ENCODE measurements at regions not wholly inside any gene's neighbourhood (a gene's known extent, or its start where the extent isn't known, plus 50 kb on each side); places are given as distances from the start of the nearest gene placed in this dataset.

GRCh38 chr5:1974081-1974480 lies 91.4 kb upstream of the IRX4 start:
- TF ChIP-seq, protein P1, sequence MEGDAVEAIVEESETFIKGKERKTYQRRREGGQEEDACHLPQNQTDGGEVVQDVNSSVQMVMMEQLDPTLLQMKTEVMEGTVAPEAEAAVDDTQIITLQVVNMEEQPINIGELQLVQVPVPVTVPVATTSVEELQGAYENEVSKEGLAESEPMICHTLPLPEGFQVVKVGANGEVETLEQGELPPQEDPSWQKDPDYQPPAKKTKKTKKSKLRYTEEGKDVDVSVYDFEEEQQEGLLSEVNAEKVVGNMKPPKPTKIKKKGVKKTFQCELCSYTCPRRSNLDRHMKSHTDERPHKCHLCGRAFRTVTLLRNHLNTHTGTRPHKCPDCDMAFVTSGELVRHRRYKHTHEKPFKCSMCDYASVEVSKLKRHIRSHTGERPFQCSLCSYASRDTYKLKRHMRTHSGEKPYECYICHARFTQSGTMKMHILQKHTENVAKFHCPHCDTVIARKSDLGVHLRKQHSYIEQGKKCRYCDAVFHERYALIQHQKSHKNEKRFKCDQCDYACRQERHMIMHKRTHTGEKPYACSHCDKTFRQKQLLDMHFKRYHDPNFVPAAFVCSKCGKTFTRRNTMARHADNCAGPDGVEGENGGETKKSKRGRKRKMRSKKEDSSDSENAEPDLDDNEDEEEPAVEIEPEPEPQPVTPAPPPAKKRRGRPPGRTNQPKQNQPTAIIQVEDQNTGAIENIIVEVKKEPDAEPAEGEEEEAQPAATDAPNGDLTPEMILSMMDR (IDR thresholded peaks at IDR 0.05; ENCODE audit: borderline replicate concordance, extremely low read depth, low read length, poor library complexity, severe bottlenecking) = no peak
- TF ChIP-seq EZH2 (IDR thresholded peaks at IDR 0.05; ENCODE audit: borderline replicate concordance, low read depth, low read length, severe bottlenecking) = no peak

Data from DND-41 (cell line).